WTC11 (cell line): ENCODE measurements at regions not wholly inside any gene's neighbourhood (a gene's known extent, or its start where the extent isn't known, plus 50 kb on each side); places are given as distances from the start of the nearest gene placed in this dataset.

Source experiments
- ATAC-seq: fragments of 200-7000 bp; cut with Tn5 transposase; 2 replicates; pipeline ENCODE4 v1.10.0; 2021; ENCODE audit warnings: mild to moderate bottlenecking, moderate library complexity
- CTCF ChIA-PET: fragments of 300-600 bp; sonication (Branson Sonifier 250); formaldehyde crosslinking; loops from one replicate; lab custom pipeline; 2021; ENCODE audit warnings: antibody characterized with exemption; lab: Charles Lee
- POLR2A ChIA-PET: fragments of 350-600 bp; sonication (Branson Sonifier 250); formaldehyde crosslinking; loops from one replicate; lab custom pipeline; 2021; ENCODE audit warnings: antibody characterized with exemption; lab: Charles Lee
- DNase-seq: peaks from one replicate; pipeline ENCODE4 v3.0.0; 2021; ENCODE audit warnings: low spot score
- H3K27ac Mint-ChIP-seq: 2 replicates; pipeline ENCODE4 v1.8.0; 2021; ENCODE audit warnings: mixed read lengths
- H3K27me3 Mint-ChIP-seq: 2 replicates; pipeline ENCODE4 v1.8.0; 2021; ENCODE audit warnings: low read depth, mild to moderate bottlenecking, moderate library complexity, mixed read lengths
- H3K36me3 Mint-ChIP-seq: 2 replicates; pipeline ENCODE4 v1.8.0; 2021; ENCODE audit warnings: mixed read lengths
- H3K4me1 Mint-ChIP-seq: 2 replicates; pipeline ENCODE4 v1.8.0; 2022; ENCODE audit warnings: mixed read lengths
- H3K4me3 Mint-ChIP-seq: 2 replicates; pipeline ENCODE4 v1.8.0; 2021; ENCODE audit warnings: mild to moderate bottlenecking, moderate library complexity, mixed read lengths
- H3K9me3 Mint-ChIP-seq: 2 replicates; pipeline ENCODE4 v1.8.0; 2021; ENCODE audit warnings: mixed read lengths
- ARID4B ChIP-seq: sonication (generic); formaldehyde crosslinking; IDR thresholded peaks from 2 replicates; pipeline ENCODE4 v1.8.0; 2023; ENCODE audit warnings: missing genetic modification reagents, mild to moderate bottlenecking, borderline replicate concordance
- CREM ChIP-seq: sonication (generic); formaldehyde crosslinking; IDR thresholded peaks from 2 replicates; pipeline ENCODE4 v1.8.1; 2022; ENCODE audit warnings: mild to moderate bottlenecking, missing genetic modification reagents, moderate library complexity
- IRF1 ChIP-seq: sonication (generic); formaldehyde crosslinking; IDR thresholded peaks from 2 replicates; pipeline ENCODE4 v1.8.0; 2023; ENCODE audit warnings: missing genetic modification reagents
- IRF2 ChIP-seq: sonication (generic); formaldehyde crosslinking; IDR thresholded peaks from 2 replicates; pipeline ENCODE4 v1.8.0; 2022; ENCODE audit warnings: low read depth, missing genetic modification reagents, borderline replicate concordance
- JAZF1 ChIP-seq: fragments of 250-450 bp; sonication (Bioruptor Pico); IDR thresholded peaks from 2 replicates; pipeline ENCODE4 v1.9.0; 2021; ENCODE audit warnings: moderate library complexity, mild to moderate bottlenecking, inconsistent platforms
- MAX ChIP-seq: sonication (generic); formaldehyde crosslinking; IDR thresholded peaks from 2 replicates; pipeline ENCODE4 v1.8.0; 2022; ENCODE audit warnings: mild to moderate bottlenecking, missing genetic modification reagents
- NFYB ChIP-seq: sonication (generic); formaldehyde crosslinking; conservative IDR thresholded peaks from 2 replicates; pipeline ENCODE4 v1.8.0; 2022; ENCODE audit warnings: low read depth, missing genetic modification reagents
- NR1H2 ChIP-seq: sonication (generic); formaldehyde crosslinking; IDR thresholded peaks from 2 replicates; pipeline ENCODE4 v1.9.0; 2021; ENCODE audit warnings: mild to moderate bottlenecking, moderate library complexity, missing genetic modification reagents
- OVOL2 ChIP-seq: fragments of 250-450 bp; sonication (Bioruptor Pico); IDR thresholded peaks from 2 replicates; pipeline ENCODE4 v1.9.0; 2021; ENCODE audit warnings: mild to moderate bottlenecking, borderline replicate concordance
- ZBTB43 ChIP-seq: sonication (generic); formaldehyde crosslinking; IDR thresholded peaks from 2 replicates; pipeline ENCODE4 v1.8.1; 2023; ENCODE audit warnings: mild to moderate bottlenecking, missing genetic modification reagents
- ZMAT4 ChIP-seq: fragments of 250-450 bp; sonication (Bioruptor Pico); IDR thresholded peaks from 2 replicates; pipeline ENCODE4 v1.9.0; 2021; ENCODE audit warnings: mild to moderate bottlenecking
- ZNF138 ChIP-seq: sonication (generic); formaldehyde crosslinking; conservative IDR thresholded peaks from 2 replicates; pipeline ENCODE4 v1.8.1; 2022; ENCODE audit warnings: mild to moderate bottlenecking, moderate library complexity, missing genetic modification reagents
- ZNF317 ChIP-seq: sonication (generic); formaldehyde crosslinking; IDR thresholded peaks from 2 replicates; pipeline ENCODE4 v1.8.1; 2023; ENCODE audit warnings: low read depth, mild to moderate bottlenecking, moderate library complexity, missing genetic modification reagents, borderline replicate concordance
- ZNF512 ChIP-seq: sonication (generic); formaldehyde crosslinking; IDR thresholded peaks from 2 replicates; pipeline ENCODE4 v1.8.1; 2022; ENCODE audit warnings: missing genetic modification reagents, borderline replicate concordance

- no peaks in the 10 kb centered on the region for H3K36me3 Mint-ChIP-seq
- peaks cover 31% of the 10 kb centered on the region for H3K4me1 Mint-ChIP-seq
- H3K27ac Mint-ChIP-seq = no peak overlapping the region
- CTCF ChIA-PET = interaction anchor here (1.1 to 2.0 kb wide), 4 partner anchors 10 to 122 kb away, joined by 6 to 12 read pairs (median 10); no protein-coding TSS in a partner anchor
- POLR2A ChIA-PET = interaction anchor here (1.0 kb wide), 1 partner anchor 12 kb away, joined by 3 read pairs; no protein-coding TSS in a partner anchor
- TF ChIP-seq JAZF1 (CRISPR knock-in tag) = no peak
- TF ChIP-seq ZNF138 (CRISPR knock-in tag) = no peak
- TF ChIP-seq CREM = no peak
- no peak for TF ChIP-seq ZBTB43 (CRISPR knock-in tag)
- no peak for TF ChIP-seq IRF1 (CRISPR knock-in tag)
- no peak for TF ChIP-seq NR1H2 (CRISPR knock-in tag)
- TF ChIP-seq IRF2 = no peak
- no peak for TF ChIP-seq NFYB
- TF ChIP-seq OVOL2 (CRISPR knock-in tag) = no peak
- TF ChIP-seq MAX = no peak
- no peak for TF ChIP-seq ZNF317 (CRISPR knock-in tag)
- no peak for TF ChIP-seq ARID4B (CRISPR knock-in tag)
- peaks cover 7% of the 10 kb centered on the region; the same call in 1 of the 2 replicates for H3K9me3 Mint-ChIP-seq
- no peaks in the 10 kb centered on the region for H3K27me3 Mint-ChIP-seq
- no peak overlapping the region for H3K4me3 Mint-ChIP-seq
- DNase-seq (no peak), ATAC-seq (no peak)
Observed at GRCh38 chr16:51940183-51940582, 606.8 kb downstream of the TOX3 start.

- ChIA-PET POLR2A (interaction anchor here (1.0 kb wide), 1 partner anchor 13 kb away, joined by 3 read pairs; no protein-coding TSS in a partner anchor), CTCF (interaction anchor here (1.6 to 2.0 kb wide), 2 partner anchors 12 to 121 kb away, joined by 8 to 12 read pairs; no protein-coding TSS in a partner anchor)
- H3K27me3 Mint-ChIP-seq = no peaks in the 10 kb centered on the region
- peaks cover 7% of the 10 kb centered on the region; the same call in 1 of the 2 replicates for H3K9me3 Mint-ChIP-seq
- H3K4me3 Mint-ChIP-seq = no peak overlapping the region
- no peaks in the 10 kb centered on the region for H3K36me3 Mint-ChIP-seq
- ATAC-seq (peak; percentile 56), DNase-seq (no peak)
- no peak for TF ChIP-seq ZMAT4 (CRISPR knock-in tag)
- TF ChIP-seq ZNF512 (CRISPR knock-in tag) = no peak
- no peak overlapping the region for H3K27ac Mint-ChIP-seq
- H3K4me1 Mint-ChIP-seq = peaks cover 31% of the 10 kb centered on the region
Observed at GRCh38 chr16:51939378-51939871, 607.5 kb downstream of the TOX3 start.
